ENCODE measurements at regions not wholly inside any gene's neighbourhood (a gene's known extent, or its start where the extent isn't known, plus 50 kb on each side); places are given as distances from the start of the nearest gene placed in this dataset.

- TF ChIP-seq CTCF (conservative IDR thresholded peaks at IDR 0.05; ENCODE audit: low read length) (no peak), EZH2phosphoT487 (IDR thresholded peaks at IDR 0.05; ENCODE audit: borderline replicate concordance, low read depth, low read length) (no peak)
These were observed 971.2 kb upstream of the SEL1L start for GRCh38 chr14:82504894-82505293.

All from OCI-LY7 (cell line).